Endothelial cell of umbilical vein (primary cell): ENCODE measurements at regions not wholly inside any gene's neighbourhood (a gene's known extent, or its start where the extent isn't known, plus 50 kb on each side); places are given as distances from the start of the nearest gene placed in this dataset.

Experiments used
- BruUV-seq: library from RNA; stranded (reverse); fragments of 400-500 nt; replicated peaks from 2 replicates; lab custom pipeline; 2021; lab: Mats Ljungman, UMichigan
- CTCF ChIA-PET: fragments of 300-600, 350-600 bp; sonication (Branson Sonifier 250); formaldehyde crosslinking; loops from one replicate; lab custom pipeline; 2021; ENCODE audit warnings: antibody characterized with exemption, inconsistent platforms; lab: Charles Lee
- POLR2A ChIA-PET: fragments of 300-600, 350-600 bp; sonication (Branson Sonifier 250); formaldehyde crosslinking; loops from one replicate; lab custom pipeline; 2021; ENCODE audit warnings: antibody characterized with exemption, inconsistent platforms; lab: Charles Lee
- DNase-seq: peaks from one replicate; pipeline ENCODE4 v3.0.0-alpha.2; 2011; ENCODE audit warnings: low read depth, low spot score
- FAIRE-seq: peaks from 2 replicates; lab custom pipeline; 2011; peaks lifted over from hg19 to GRCh38; lab: Jason Lieb, UNC
- H2AFZ ChIP-seq: 2 replicates; pipeline ENCODE4 v1.6.0; 2012; ENCODE audit warnings: low read depth, low read length, control low read depth, inconsistent platforms
- H3K27ac ChIP-seq: 2 replicates; pipeline ENCODE4 v1.5.1; 2011; ENCODE audit warnings: low read depth, mild to moderate bottlenecking, control low read depth, low read length, moderate library complexity; ENCODE audit not compliant: insufficient read depth
- H3K27me3 ChIP-seq, 2 experiments: 2 replicates each; pipeline versions ENCODE4 v1.6.0 to v1.6.1; 2011; ENCODE audit warnings: low read length in 2 of 2, mixed read lengths in 1 of 2; ENCODE audit not compliant: control insufficient read depth in 2 of 2, insufficient read depth in 2 of 2
- H3K36me3 ChIP-seq, 2 experiments: 2 replicates in 1 of 2; 3 replicates in 1 of 2; pipeline ENCODE4 v1.5.1; 2011; ENCODE audit warnings: low read length in 2 of 2, mild to moderate bottlenecking in 1 of 2, moderate library complexity in 1 of 2; ENCODE audit not compliant: control insufficient read depth in 2 of 2, insufficient read depth in 2 of 2; ENCODE audit errors: extremely low read depth in 1 of 2
- H3K4me1 ChIP-seq: 3 replicates; pipeline ENCODE4 v1.5.1; 2011; ENCODE audit warnings: mild to moderate bottlenecking, low read length; ENCODE audit not compliant: control insufficient read depth, insufficient read depth; ENCODE audit errors: extremely low read depth
- H3K4me2 ChIP-seq: 2 replicates; pipeline ENCODE4 v1.6.1; 2011; ENCODE audit warnings: low read length, control low read depth, mixed read lengths; ENCODE audit not compliant: insufficient read depth
- H3K4me3 ChIP-seq, 3 experiments: fragments of 200-600 bp in 1 of 3; sonication (generic), shearing (Covaris generic) in 1 of 3; replicated peaks in 1 of 3; 2 replicates each; pipeline ENCODE4 v1.5.1; 2011 to 2016; ENCODE audit warnings: control low read depth in 3 of 3, low read length in 3 of 3, mild to moderate bottlenecking in 2 of 3, inconsistent platforms in 1 of 3, low read depth in 1 of 3, moderate library complexity in 1 of 3; ENCODE audit not compliant: insufficient read depth in 1 of 3
- H3K79me2 ChIP-seq: 2 replicates; pipeline ENCODE4 v1.6.0; 2012; ENCODE audit warnings: low read length, inconsistent platforms; ENCODE audit not compliant: control insufficient read depth, insufficient read depth
- H3K9ac ChIP-seq: replicated peaks from 2 replicates; pipeline ENCODE3; 2011; ENCODE audit warnings: low read length, control low read depth; ENCODE audit not compliant: insufficient read depth; ENCODE audit errors: extremely low read depth
- H3K9me1 ChIP-seq: replicated peaks from 3 replicates; pipeline ENCODE4 v1.6.0; 2011; ENCODE audit warnings: mild to moderate bottlenecking, low read length; ENCODE audit not compliant: control insufficient read depth, insufficient read depth; ENCODE audit errors: extremely low read depth
- H3K9me3 ChIP-seq: replicated peaks from 2 replicates; pipeline ENCODE4 v1.5.1; 2012; ENCODE audit warnings: low read length, inconsistent platforms; ENCODE audit not compliant: control insufficient read depth, insufficient read depth
- H4K20me1 ChIP-seq: replicated peaks from 2 replicates; pipeline ENCODE3; 2011; ENCODE audit warnings: mild to moderate bottlenecking, low read length; ENCODE audit not compliant: control insufficient read depth, insufficient read depth; ENCODE audit errors: extremely low read depth
- EZH2 ChIP-seq: IDR thresholded peaks from 2 replicates; pipeline ENCODE4 v1.6.1; 2012; ENCODE audit warnings: borderline replicate concordance, low read depth, mild to moderate bottlenecking, moderate library complexity, low read length, inconsistent platforms; ENCODE audit not compliant: severe bottlenecking
- FOS ChIP-seq: IDR thresholded peaks from 2 replicates; pipeline ENCODE4 v1.6.1; 2011; ENCODE audit warnings: mild to moderate bottlenecking, low read length, moderate library complexity, borderline replicate concordance; ENCODE audit not compliant: insufficient read depth
- GATA2 ChIP-seq: IDR thresholded peaks from 2 replicates; pipeline ENCODE4 v1.7.0; 2011; ENCODE audit warnings: low read depth, mild to moderate bottlenecking, moderate library complexity, mixed read lengths, low read length; ENCODE audit not compliant: insufficient read length, insufficient read depth
- JUN ChIP-seq: IDR thresholded peaks from 2 replicates; pipeline ENCODE4 v1.6.1; 2011; ENCODE audit warnings: borderline replicate concordance, low read depth; ENCODE audit not compliant: insufficient read length, insufficient read depth
- MYC ChIP-seq: IDR thresholded peaks from one replicate; pipeline ENCODE4 v1.6.1; 2011; ENCODE audit warnings: mild to moderate bottlenecking, low read depth, low read length
- POLR2A ChIP-seq: IDR thresholded peaks from 2 replicates; pipeline ENCODE4 v1.6.1; 2012; ENCODE audit warnings: low read depth, mild to moderate bottlenecking, control low read depth, low read length
- POLR2AphosphoS5 ChIP-seq: IDR thresholded peaks from 2 replicates; pipeline ENCODE4 v1.6.1; 2012; ENCODE audit warnings: low read depth, mild to moderate bottlenecking, control low read depth, low read length, moderate library complexity; ENCODE audit not compliant: insufficient read depth
- dilution Hi-C: fragments of 300-500 bp; cut with MboI; formaldehyde crosslinking; loops from one replicate; pipeline ENCODE4 v1.15.0; 2019; ENCODE audit warnings: low sequenced_read_pairs; ENCODE audit not compliant: extremely low pct_ligation_motif_present
- intact Hi-C: fragments of 100-400 bp; cut with micrococcal nuclease; formaldehyde crosslinking; loops from one replicate; pipeline ENCODE4 v1.10.0; 2022
- TF ChIP-seq, protein P1 (sequence below): IDR thresholded peaks from 2 replicates; pipeline ENCODE4 v1.6.1; 2011; ENCODE audit not compliant: insufficient read depth, insufficient read length
- TF ChIP-seq, protein P2 (sequence below), 2 donors: IDR thresholded peaks; 1 replicate in 1 of 2; 2 replicates in 1 of 2; pipeline ENCODE4 v1.5.1; 2011; ENCODE audit warnings: low read length in 2 of 2, mild to moderate bottlenecking in 2 of 2, moderate library complexity in 2 of 2, control low read depth in 1 of 2, inconsistent platforms in 1 of 2, low read depth in 1 of 2; ENCODE audit not compliant: insufficient read depth in 1 of 2; ENCODE audit errors: extremely low read depth in 1 of 2

DNA sequence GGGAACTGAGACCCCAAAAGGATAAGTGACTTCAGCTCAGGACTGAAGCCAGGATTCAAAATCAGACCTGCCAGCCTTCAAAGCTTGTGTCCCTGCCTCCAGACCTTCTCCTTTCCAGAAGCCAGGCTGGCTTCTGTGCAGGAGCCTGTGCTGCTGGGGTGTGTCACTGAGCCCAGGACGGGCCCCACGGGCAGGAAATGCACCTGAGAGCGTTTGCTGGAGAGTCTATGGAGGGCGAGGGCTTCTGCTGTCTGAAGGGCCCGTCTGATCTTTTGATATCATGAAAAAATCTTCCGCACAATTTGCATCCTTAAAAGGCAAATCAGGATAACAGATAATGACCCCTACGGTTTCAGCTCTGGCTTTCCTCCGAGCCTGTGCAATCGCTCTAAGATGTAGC lies 125.4 kb downstream of the FAM43A start:
- Histone ChIP-seq H3K4me2 (no peak overlapping the region), H3K4me3 (no peak overlapping the region), H2AFZ (no peak overlapping the region), H3K27me3 (no peaks in the 10 kb centered on the region), H3K36me3 (no peaks in the 10 kb centered on the region), H3K4me1 (no peaks in the 10 kb centered on the region), H3K27ac (no peak overlapping the region), H3K9ac (no peak overlapping the region), H3K9me3 (no peaks in the 10 kb centered on the region), H4K20me1 (no peaks in the 10 kb centered on the region), H3K9me1 (no peaks in the 10 kb centered on the region), H3K79me2 (no peaks in the 10 kb centered on the region)
- intact Hi-C loops (no loop called here), dilution Hi-C loops (no loop called here)
- DNase-seq (no peak), FAIRE-seq (no peak)
- no TSS peak for BruUV-seq
- ChIA-PET CTCF (no interaction called here), POLR2A (no interaction called here)
- TF ChIP-seq, protein P1, sequence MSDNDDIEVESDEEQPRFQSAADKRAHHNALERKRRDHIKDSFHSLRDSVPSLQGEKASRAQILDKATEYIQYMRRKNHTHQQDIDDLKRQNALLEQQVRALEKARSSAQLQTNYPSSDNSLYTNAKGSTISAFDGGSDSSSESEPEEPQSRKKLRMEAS = no peak
- TF ChIP-seq POLR2A (no peak), POLR2AphosphoS5 (no peak), EZH2 (no peak), MYC (no peak), FOS (no peak), GATA2 (no peak), JUN (no peak)
- TF ChIP-seq, protein P2, sequence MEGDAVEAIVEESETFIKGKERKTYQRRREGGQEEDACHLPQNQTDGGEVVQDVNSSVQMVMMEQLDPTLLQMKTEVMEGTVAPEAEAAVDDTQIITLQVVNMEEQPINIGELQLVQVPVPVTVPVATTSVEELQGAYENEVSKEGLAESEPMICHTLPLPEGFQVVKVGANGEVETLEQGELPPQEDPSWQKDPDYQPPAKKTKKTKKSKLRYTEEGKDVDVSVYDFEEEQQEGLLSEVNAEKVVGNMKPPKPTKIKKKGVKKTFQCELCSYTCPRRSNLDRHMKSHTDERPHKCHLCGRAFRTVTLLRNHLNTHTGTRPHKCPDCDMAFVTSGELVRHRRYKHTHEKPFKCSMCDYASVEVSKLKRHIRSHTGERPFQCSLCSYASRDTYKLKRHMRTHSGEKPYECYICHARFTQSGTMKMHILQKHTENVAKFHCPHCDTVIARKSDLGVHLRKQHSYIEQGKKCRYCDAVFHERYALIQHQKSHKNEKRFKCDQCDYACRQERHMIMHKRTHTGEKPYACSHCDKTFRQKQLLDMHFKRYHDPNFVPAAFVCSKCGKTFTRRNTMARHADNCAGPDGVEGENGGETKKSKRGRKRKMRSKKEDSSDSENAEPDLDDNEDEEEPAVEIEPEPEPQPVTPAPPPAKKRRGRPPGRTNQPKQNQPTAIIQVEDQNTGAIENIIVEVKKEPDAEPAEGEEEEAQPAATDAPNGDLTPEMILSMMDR (IDR thresholded peaks at IDR 0.05; ENCODE audit: extremely low read depth in 1 of 2, insufficient read depth in 1 of 2, low read depth in 1 of 2, low read length in 2 of 2) = no peak
